ENCODE measurements at regions not wholly inside any gene's neighbourhood (a gene's known extent, or its start where the extent isn't known, plus 50 kb on each side); places are given as distances from the start of the nearest gene placed in this dataset.

GRCh38 chr13:58542530-58542929 lies 911.0 kb downstream of the PCDH17 start:
- no peak for TF ChIP-seq POLR2A (IDR thresholded peaks at IDR 0.05)
- no peak for TF ChIP-seq CTCF (IDR thresholded peaks at IDR 0.05)
- no peak for TF ChIP-seq POLR2AphosphoS5 (IDR thresholded peaks at IDR 0.05)
- TF ChIP-seq EP300 (IDR thresholded peaks at IDR 0.05): no peak
- DNase-seq (no peak), ATAC-seq (ENCODE audit: low FRiP score in 2 of 2) (no peak)
- no peak overlapping the region for H3K27ac ChIP-seq
- no peaks in the 10 kb centered on the region for H3K36me3 ChIP-seq
- H3K9me3 ChIP-seq: no peaks in the 10 kb centered on the region
- H3K4me3 ChIP-seq: no peak overlapping the region
- H3K4me1 ChIP-seq: no peaks in the 10 kb centered on the region
- H3K27me3 ChIP-seq: no peaks in the 10 kb centered on the region

- no peak for TF ChIP-seq POLR2AphosphoS5 (IDR thresholded peaks at IDR 0.05)
- no peak for TF ChIP-seq POLR2A (IDR thresholded peaks at IDR 0.05)
- no peak for TF ChIP-seq EP300 (IDR thresholded peaks at IDR 0.05)
- no peak for TF ChIP-seq CTCF (IDR thresholded peaks at IDR 0.05)
- WGBS, 2 donors: 38 to 47% methylated on average over 1 of the region's 1 CpG
- Histone ChIP-seq H3K4me1 (no peaks in the 10 kb centered on the region), H3K27me3 (no peaks in the 10 kb centered on the region), H3K27ac (no peak overlapping the region), H3K36me3 (no peaks in the 10 kb centered on the region), H3K4me3 (no peak overlapping the region), H3K9me3 (no peaks in the 10 kb centered on the region)
- DNase-seq (no peak), ATAC-seq (ENCODE audit: low FRiP score in 2 of 2) (no peak)
Measured at GRCh38 chr13:58547419-58547818, 915.9 kb downstream of the PCDH17 start.

- DNase-seq (no peak), ATAC-seq (ENCODE audit: low FRiP score in 2 of 2) (no peak)
- Histone ChIP-seq H3K27ac (no peak overlapping the region), H3K4me3 (no peak overlapping the region), H3K9me3 (no peaks in the 10 kb centered on the region), H3K27me3 (no peaks in the 10 kb centered on the region), H3K4me1 (no peaks in the 10 kb centered on the region), H3K36me3 (no peaks in the 10 kb centered on the region)
- TF ChIP-seq CTCF (IDR thresholded peaks at IDR 0.05) (no peak), EP300 (IDR thresholded peaks at IDR 0.05) (no peak), POLR2A (IDR thresholded peaks at IDR 0.05) (no peak), POLR2AphosphoS5 (IDR thresholded peaks at IDR 0.05) (no peak)
- 63 to 64% methylated on average over 3 of the region's 3 CpGs for WGBS, 2 donors
Measured at GRCh38 chr13:58566176-58566575, 934.6 kb downstream of the PCDH17 start.

DNA sequence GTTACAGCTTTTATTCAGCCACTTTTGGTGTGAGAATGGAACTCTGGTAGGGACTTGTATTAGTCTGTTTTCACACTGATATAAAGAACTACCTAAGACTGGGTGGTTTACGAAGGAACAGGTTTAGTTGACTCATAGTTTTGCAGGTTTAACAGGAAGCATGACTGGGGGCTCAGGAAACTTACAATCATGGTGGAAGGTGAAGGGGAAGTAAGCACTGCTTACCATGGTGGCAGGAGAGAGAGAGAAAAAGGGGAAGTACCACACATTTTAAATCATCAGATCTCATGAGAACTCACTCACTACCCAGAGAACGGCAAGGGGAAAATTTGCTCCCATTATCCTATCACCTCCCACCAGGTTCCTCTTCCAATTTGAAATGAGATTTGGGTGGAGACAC lies 942.2 kb downstream of the PCDH17 start:
- Histone ChIP-seq H3K27me3 (no peaks in the 10 kb centered on the region), H3K4me1 (no peaks in the 10 kb centered on the region), H3K27ac (no peak overlapping the region), H3K4me3 (no peak overlapping the region), H3K9me3 (peaks cover 0 to 17% (median 2%) of the 10 kb centered on the region in 4 donors), H3K36me3 (no peaks in the 10 kb centered on the region)
- DNase-seq (no peak), ATAC-seq (ENCODE audit: low FRiP score in 2 of 2) (no peak)
- TF ChIP-seq CTCF (IDR thresholded peaks at IDR 0.05) (no peak), EP300 (IDR thresholded peaks at IDR 0.05) (no peak), POLR2AphosphoS5 (IDR thresholded peaks at IDR 0.05) (no peak), POLR2A (IDR thresholded peaks at IDR 0.05) (no peak)
- WGBS, 2 donors: 59 to 81% methylated on average over 2 of the region's 2 CpGs

DNA sequence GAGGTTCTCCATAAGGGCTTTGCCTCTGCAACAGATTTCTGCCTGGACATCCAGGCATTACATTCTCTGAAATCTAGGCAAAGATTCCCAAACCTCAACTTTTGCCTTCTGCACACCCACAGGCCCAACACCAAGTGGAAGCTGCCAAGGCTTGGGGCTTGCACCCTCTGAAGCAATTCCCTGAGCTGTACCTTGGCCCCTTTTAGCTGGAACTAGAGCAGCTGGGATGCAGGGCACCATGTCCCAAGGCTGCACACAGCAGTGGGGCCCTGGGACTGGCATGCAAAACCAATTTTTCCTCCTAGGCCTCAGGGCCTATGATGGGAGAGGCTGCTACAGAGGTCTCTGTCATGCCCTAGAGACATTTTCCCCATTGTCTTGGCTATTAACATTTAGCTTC lies 943.2 kb downstream of the PCDH17 start:
- H3K4me3 ChIP-seq: no peak overlapping the region
- DNase-seq (no peak), ATAC-seq (ENCODE audit: low FRiP score in 2 of 2) (no peak)
- no peaks in the 10 kb centered on the region for H3K36me3 ChIP-seq
- TF ChIP-seq CTCF (IDR thresholded peaks at IDR 0.05) (no peak), POLR2AphosphoS5 (IDR thresholded peaks at IDR 0.05) (no peak), POLR2A (IDR thresholded peaks at IDR 0.05) (no peak), EP300 (IDR thresholded peaks at IDR 0.05) (no peak)
- no peaks in the 10 kb centered on the region for H3K27me3 ChIP-seq
- H3K27ac ChIP-seq: no peak overlapping the region
- peaks cover 0 to 17% (median 2%) of the 10 kb centered on the region in 4 donors for H3K9me3 ChIP-seq
- H3K4me1 ChIP-seq: no peaks in the 10 kb centered on the region

Measured in upper lobe of left lung (tissue), 6 donors.